ENCODE measurements at regions not wholly inside any gene's neighbourhood (a gene's known extent, or its start where the extent isn't known, plus 50 kb on each side); places are given as distances from the start of the nearest gene placed in this dataset.

DNA sequence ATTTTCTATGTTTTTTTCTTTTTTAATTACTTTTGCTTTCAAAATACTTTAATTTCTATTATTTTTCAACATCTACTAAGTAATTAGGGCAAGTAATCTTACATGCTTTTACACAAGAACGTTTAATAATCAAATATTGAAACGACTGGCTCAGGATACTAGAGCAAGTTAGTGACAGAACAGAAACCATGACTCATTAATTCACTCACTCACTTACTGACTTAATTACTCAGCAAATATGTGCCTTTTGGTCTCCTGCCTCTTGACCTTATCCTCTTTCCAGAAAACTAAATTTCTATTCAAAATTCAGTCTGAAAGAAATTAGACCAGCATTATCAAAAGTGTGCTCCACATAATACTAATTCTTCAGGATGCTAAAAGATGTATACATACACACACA, 314.9 kb upstream of the TEX13C start:
- Histone ChIP-seq H3K79me1 (ENCODE audit: low read depth in 1 of 2, low read length in 2 of 2) (no peaks in the 10 kb centered on the region), H4K8ac (ENCODE audit: low read depth in 2 of 2, low read length in 2 of 2) (no peak overlapping the region), H3K36me3 (ENCODE audit: control insufficient read depth, insufficient read depth, low read length) (no peaks in the 10 kb centered on the region), H2BK20ac (ENCODE audit: low read depth, low read length) (no peak overlapping the region), H2BK5ac (ENCODE audit: low read depth, low read length, poor library complexity, severe bottlenecking) (no peak overlapping the region), H3K4me1 (ENCODE audit: control insufficient read depth, insufficient read depth, low read length) (no peaks in the 10 kb centered on the region), H3K14ac (replicated peaks; ENCODE audit: low read depth, low read length) (no peak overlapping the region), H3K9ac (ENCODE audit: low read depth, low read length) (no peak overlapping the region), H2AK9ac (replicated peaks; ENCODE audit: low read depth, low read length, poor library complexity) (no peak overlapping the region), H3K23ac (ENCODE audit: low read depth, low read length) (no peak overlapping the region), H3K27me3 (ENCODE audit: control insufficient read depth, insufficient read depth, low read length) (no peaks in the 10 kb centered on the region), H3K9me3 (ENCODE audit: control insufficient read depth, insufficient read depth, low read length) (no peaks in the 10 kb centered on the region), H2AFZ (replicated peaks; ENCODE audit: low read length, poor library complexity) (no peak overlapping the region), H3K56ac (ENCODE audit: extremely low read depth, insufficient read depth, low read length) (no peak overlapping the region), H2BK15ac (ENCODE audit: low read depth, low read length) (no peak overlapping the region), H3K4me2 (ENCODE audit: low read depth, low read length) (no peak overlapping the region), H4K91ac (ENCODE audit: insufficient read depth, low read depth, low read length) (no peak overlapping the region), H4K5ac (ENCODE audit: low read depth, low read length) (no peak overlapping the region), H2BK120ac (ENCODE audit: low read depth, low read length) (no peak overlapping the region), H2AK5ac (ENCODE audit: low read depth, low read length) (no peak overlapping the region), H3K27ac (ENCODE audit: insufficient read depth, low read length) (no peak overlapping the region), H3K4me3 (ENCODE audit: insufficient read depth, low read depth, low read length) (no peak overlapping the region), H4K20me1 (ENCODE audit: insufficient read depth, low read length) (no peaks in the 10 kb centered on the region), H3K4ac (ENCODE audit: low read depth, low read length) (no peak overlapping the region), H3K18ac (ENCODE audit: low read depth, low read length) (no peak overlapping the region), H3K9me1 (ENCODE audit: insufficient read depth, low read length) (no peaks in the 10 kb centered on the region)
- WGBS, 2 experiments (ENCODE audit: extremely low coverage in 2 of 2, insufficient read length in 1 of 2), result 0% methylated on average over 1 of the region's 2 CpGs; no CpG with 5 or more reads in 1 of the 2 experiments
- no peak for ATAC-seq (ENCODE audit: low read depth)
- intact Hi-C loops (cut with micrococcal nuclease) (no loop called here), dilution Hi-C loops (cut with HindIII; ENCODE audit: low sequenced_read_pairs, unreplicated experiment) (no loop called here), in situ Hi-C loops (cut with MboI; ENCODE audit: low sequenced_read_pairs) (no loop called here)
- ChIA-PET CTCF (no interaction called here), POLR2A (ENCODE audit: unreplicated experiment) (no interaction called here)
- no TSS peak for BruUV-seq (replicated peaks)
- no peak for DNase-seq
- TF ChIP-seq RFX5 (IDR thresholded peaks at IDR 0.05; ENCODE audit: low read depth, low read length) (no peak), MAZ (IDR thresholded peaks at IDR 0.05; ENCODE audit: borderline replicate concordance, low read depth, low read length) (no peak), BHLHE40 (IDR thresholded peaks at IDR 0.05; ENCODE audit: low read depth, low read length) (no peak), RAD21 (IDR thresholded peaks at IDR 0.05; ENCODE audit: low read length) (no peak)
- TF ChIP-seq, protein P1, sequence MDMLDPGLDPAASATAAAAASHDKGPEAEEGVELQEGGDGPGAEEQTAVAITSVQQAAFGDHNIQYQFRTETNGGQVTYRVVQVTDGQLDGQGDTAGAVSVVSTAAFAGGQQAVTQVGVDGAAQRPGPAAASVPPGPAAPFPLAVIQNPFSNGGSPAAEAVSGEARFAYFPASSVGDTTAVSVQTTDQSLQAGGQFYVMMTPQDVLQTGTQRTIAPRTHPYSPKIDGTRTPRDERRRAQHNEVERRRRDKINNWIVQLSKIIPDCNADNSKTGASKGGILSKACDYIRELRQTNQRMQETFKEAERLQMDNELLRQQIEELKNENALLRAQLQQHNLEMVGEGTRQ (IDR thresholded peaks at IDR 0.05; ENCODE audit: low read depth, low read length), result no peak
